GM21367 (cell line): ENCODE measurements at regions not wholly inside any gene's neighbourhood (a gene's known extent, or its start where the extent isn't known, plus 50 kb on each side); places are given as distances from the start of the nearest gene placed in this dataset.
"Not testable (repeated sequence)": the region's sequence is repeated elsewhere in the genome, so short reads cannot be mapped to it uniquely, and the experiment has no call there.

Experiments
- ATAC-seq: cut with Tn5 transposase; IDR thresholded peaks from one replicate; pipeline ENCODE4 v1.9.1; 2021; ENCODE audit not compliant: unreplicated experiment

DNA sequence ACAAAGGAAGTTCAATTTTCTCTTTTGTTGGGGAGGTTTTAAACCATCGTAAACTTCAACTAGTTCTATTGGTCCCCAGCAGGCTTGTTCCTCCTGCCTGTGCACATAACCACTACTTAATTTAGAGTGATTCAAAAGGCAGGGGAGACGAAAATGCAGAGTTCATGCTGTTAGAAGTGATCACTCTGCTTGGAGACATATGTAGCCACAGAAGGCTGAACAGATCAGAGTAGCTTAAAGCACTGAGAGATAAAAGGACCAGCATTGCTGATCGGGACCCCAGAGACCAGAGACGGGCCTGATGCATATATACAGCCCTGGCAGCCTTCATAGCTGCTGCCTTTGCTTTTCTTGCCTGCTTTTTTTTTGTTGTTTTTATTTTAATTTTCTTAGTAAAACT is 662.0 kb upstream of the CPEB2 start:
- ATAC-seq: no peak

- no peak for ATAC-seq
Measured at GRCh38 chr4:14343961-14344360, 658.3 kb upstream of the CPEB2 start.

GRCh38 chr4:14345356-14345775 is 656.9 kb upstream of the CPEB2 start:
- no peak for ATAC-seq

- no peak for ATAC-seq
Measured at GRCh38 chr4:14347526-14347925, 654.8 kb upstream of the CPEB2 start.

- ATAC-seq: no peak
Measured at GRCh38 chr4:14348506-14348905, 653.8 kb upstream of the CPEB2 start.

DNA sequence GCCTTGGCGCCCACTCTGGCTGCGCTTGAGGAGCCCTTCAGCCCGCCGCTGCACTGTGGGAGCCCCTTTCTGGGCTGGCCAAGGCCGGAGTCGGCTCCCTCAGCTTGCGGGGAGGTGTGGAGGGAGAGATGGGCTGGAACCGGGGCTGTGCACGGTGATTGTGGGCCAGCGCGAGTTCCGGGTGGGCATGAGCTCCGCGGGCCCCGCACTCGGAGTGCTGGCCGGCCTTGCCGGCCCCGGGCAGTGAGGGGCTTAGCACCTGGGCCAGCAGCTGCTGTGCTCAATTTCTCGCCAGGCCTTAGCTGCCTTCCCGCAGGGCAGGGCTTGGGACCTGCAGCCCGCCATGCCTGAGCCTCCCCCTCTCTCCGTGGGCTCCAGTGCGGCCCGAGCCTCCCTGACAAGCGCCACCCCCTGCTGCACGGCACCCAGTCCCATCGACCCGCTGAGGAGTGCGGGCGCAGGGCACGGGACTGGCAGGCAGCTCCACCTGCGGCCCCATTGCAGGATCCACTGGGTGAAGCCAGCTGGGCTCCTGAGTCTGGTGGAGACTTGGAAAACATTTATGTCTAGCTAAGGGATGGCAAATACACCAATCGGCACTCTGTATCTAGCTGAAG is 643.6 kb upstream of the CPEB2 start:
- not testable (repeated sequence) for ATAC-seq

DNA sequence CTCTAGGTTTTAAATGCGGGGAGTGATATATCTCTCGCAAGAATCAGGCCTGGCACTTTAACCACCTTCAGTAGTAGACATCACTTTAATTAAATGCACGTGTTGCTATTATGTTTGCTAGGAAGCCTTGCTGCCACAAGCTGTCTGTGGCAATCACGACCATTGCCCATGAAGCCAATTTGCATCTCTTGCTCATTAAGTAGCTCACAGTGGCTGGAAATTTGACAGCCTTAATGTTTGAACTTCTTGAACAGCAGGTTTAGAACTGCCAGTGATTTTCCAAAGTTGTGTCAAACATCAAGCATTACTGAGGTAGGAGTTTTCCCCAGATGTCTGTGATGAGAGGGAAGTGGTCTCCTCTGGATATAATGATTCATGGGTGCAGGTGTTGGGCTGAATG is 642.3 kb upstream of the CPEB2 start:
- no peak for ATAC-seq

GRCh38 chr4:14361084-14361483 is 641.2 kb upstream of the CPEB2 start:
- ATAC-seq: no peak

GRCh38 chr4:14362385-14362784 is 639.9 kb upstream of the CPEB2 start:
- ATAC-seq: no peak

- no peak for ATAC-seq
Measured at GRCh38 chr4:14364953-14365536, 637.2 kb upstream of the CPEB2 start.

GRCh38 chr4:14368391-14368790 is 633.9 kb upstream of the CPEB2 start:
- no peak for ATAC-seq

DNA sequence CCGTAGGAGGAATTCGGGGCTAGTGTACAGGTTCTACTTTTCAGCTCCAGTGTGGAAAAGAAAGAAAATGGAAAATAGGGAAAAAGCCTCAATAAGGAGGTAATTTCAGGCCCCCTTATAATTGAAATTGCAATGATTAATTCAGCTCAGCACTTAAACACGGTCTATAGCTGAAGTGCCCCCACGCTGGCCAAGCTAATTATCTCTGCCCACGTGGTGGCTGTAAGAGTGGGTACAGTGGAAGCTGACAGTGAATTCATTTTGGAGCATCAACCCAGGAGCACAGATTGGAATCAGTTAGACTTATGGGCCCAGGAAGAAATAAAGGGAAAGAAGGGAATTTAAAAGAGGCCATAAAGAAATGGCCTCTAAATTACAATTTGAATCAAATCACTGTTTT is 631.1 kb upstream of the CPEB2 start:
- no peak for ATAC-seq

GRCh38 chr4:14375816-14376215 is 626.5 kb upstream of the CPEB2 start:
- ATAC-seq: no peak

- ATAC-seq: no peak
Measured at GRCh38 chr4:14379183-14379582, 623.1 kb upstream of the CPEB2 start.

- no peak for ATAC-seq
Measured at GRCh38 chr4:14383652-14384051, 618.6 kb upstream of the CPEB2 start.

DNA sequence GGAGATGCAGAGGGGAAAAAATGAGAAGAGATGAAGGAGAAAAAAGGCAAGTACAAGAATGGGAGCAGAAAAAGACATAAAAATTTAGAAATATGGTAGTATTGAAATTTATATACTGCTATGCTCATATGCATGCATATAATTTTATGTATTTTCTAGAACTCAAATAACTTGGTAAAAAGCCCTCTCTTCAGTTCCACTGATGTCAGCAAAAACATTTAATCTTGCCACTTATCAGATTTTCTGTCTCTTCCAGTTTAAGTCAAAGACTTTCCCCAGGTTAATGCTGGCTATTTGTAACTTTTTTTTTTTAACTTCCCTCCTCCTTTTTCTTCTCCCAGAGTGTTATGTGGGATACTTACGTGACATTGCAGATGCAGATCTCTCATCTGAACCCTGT is 617.5 kb upstream of the CPEB2 start:
- no peak for ATAC-seq

GRCh38 chr4:14386196-14386595 is 616.1 kb upstream of the CPEB2 start:
- no peak for ATAC-seq

GRCh38 chr4:14387647-14388046 is 614.6 kb upstream of the CPEB2 start:
- no peak for ATAC-seq

DNA sequence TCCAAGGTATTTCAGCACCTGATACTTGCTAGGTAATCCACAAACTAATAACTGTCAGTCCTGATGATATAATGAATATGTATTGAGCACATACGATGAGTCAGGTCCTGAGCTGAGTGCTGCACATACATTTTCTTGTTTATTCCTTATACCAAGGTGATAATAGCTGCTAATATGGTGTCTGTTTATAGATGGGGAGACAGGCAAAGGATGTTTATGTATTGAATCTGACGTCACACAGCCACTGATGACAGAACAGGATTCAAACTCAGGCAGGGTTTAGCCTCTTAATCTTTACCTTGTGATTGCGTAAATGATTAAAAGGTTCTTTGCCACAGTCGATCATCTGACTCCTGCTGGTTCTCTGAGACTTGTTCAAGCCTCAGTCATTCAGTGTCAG is 609.9 kb upstream of the CPEB2 start:
- ATAC-seq: no peak

DNA sequence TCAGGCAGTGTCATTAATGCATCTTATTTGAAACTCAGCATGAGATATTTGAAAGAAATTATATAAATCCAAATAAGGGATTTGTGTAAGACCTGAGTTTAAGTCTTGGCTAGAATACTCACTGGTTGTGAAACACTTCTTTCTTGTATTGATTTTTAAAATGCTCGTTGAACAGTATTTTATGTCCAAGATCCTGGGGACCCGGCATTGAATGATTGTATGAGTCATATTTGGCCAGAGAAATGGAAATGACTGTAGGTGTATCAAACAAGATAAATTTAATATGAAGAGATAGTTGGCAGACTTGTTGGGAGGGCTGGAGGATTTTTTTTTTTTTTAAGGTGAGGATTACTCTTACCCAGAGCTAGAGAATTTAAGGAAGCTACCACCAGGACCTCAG is 606.1 kb upstream of the CPEB2 start:
- ATAC-seq: no peak

DNA sequence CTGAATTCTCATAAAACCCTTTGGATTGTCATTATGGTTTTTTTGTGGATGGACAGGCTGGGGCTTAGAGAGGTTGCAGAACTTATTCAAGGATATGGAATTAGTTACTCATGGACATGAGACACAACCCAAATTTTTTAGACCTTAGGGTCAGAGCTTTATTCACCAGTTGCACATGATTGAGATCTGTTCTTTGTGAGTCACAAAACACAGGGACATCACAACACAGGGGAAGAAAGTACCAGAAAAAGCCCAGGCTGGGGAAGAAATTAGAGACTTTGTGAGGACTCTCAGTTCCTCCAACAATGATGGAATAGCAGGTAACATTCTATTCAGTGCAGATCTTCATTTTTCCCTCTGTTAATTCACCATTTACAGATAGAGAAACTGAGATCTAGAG is 602.4 kb upstream of the CPEB2 start:
- ATAC-seq: no peak

DNA sequence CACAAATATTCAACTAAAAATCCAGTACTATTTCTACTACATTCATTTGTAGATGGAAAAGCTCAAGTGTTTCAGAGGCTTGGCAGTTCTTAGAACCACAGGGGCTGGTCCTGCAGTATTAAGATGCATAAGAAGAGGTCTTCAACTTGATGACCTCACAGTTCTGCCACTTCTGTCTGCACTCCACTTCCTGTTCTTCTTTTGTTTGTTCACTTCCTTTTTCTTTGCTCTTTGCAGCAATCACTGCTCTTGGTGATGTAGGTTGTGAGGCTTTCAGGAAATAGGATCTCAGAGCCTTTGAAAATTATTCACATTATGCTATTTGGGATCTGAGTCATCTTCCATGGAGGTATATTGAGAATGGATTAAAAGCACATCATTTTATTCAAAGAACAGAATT is 602.0 kb upstream of the CPEB2 start:
- no peak for ATAC-seq

GRCh38 chr4:14403132-14403531 is 599.1 kb upstream of the CPEB2 start:
- ATAC-seq: no peak
